ENCODE measurements at regions not wholly inside any gene's neighbourhood (a gene's known extent, or its start where the extent isn't known, plus 50 kb on each side); places are given as distances from the start of the nearest gene placed in this dataset.
"Not testable (repeated sequence)": the region's sequence is repeated elsewhere in the genome, so short reads cannot be mapped to it uniquely, and the experiment has no call there.

- no peak for DNase-seq (ENCODE audit: extremely low read depth, insufficient read length)
- Histone ChIP-seq H3K36me3 (ENCODE audit: control insufficient read depth, insufficient read depth, low read length) (no peaks in the 10 kb centered on the region), H3K4me3 (replicated peaks; ENCODE audit: low read depth, low read length) (no peak overlapping the region), H3K27me3 (replicated peaks; ENCODE audit: control insufficient read depth, insufficient read depth, low read length) (no peaks in the 10 kb centered on the region)
- TF ChIP-seq CTCF (IDR thresholded peaks at IDR 0.05; ENCODE audit: insufficient read depth, low read length, poor library complexity, severe bottlenecking): no peak
Observed at GRCh38 chr3:31095255-31095654, 200.8 kb upstream of the GADL1 start.

GRCh38 chr3:31096661-31097395 is 202.4 kb upstream of the GADL1 start:
- no peak for TF ChIP-seq CTCF (IDR thresholded peaks at IDR 0.05; ENCODE audit: insufficient read depth, low read length, poor library complexity, severe bottlenecking)
- Histone ChIP-seq H3K36me3 (ENCODE audit: control insufficient read depth, insufficient read depth, low read length) (no peaks in the 10 kb centered on the region), H3K27me3 (replicated peaks; ENCODE audit: control insufficient read depth, insufficient read depth, low read length) (no peaks in the 10 kb centered on the region), H3K4me3 (replicated peaks; ENCODE audit: low read depth, low read length) (no peak overlapping the region)
- no peak for DNase-seq (ENCODE audit: extremely low read depth, insufficient read length)

- H3K27me3 ChIP-seq (replicated peaks; ENCODE audit: control insufficient read depth, insufficient read depth, low read length): no peaks in the 10 kb centered on the region
- TF ChIP-seq CTCF (IDR thresholded peaks at IDR 0.05; ENCODE audit: insufficient read depth, low read length, poor library complexity, severe bottlenecking): no peak
- no peak for DNase-seq (ENCODE audit: extremely low read depth, insufficient read length)
Observed at GRCh38 chr3:31100519-31100918, 206.1 kb upstream of the GADL1 start.

GRCh38 chr3:31101285-31101684 is 206.8 kb upstream of the GADL1 start:
- not testable (repeated sequence) for H3K4me3 ChIP-seq (replicated peaks; ENCODE audit: low read depth, low read length); H3K36me3 ChIP-seq (ENCODE audit: control insufficient read depth, insufficient read depth, low read length); DNase-seq (ENCODE audit: extremely low read depth, insufficient read length); H3K27me3 ChIP-seq (replicated peaks; ENCODE audit: control insufficient read depth, insufficient read depth, low read length)

More at GRCh38 chr3:31100519-31100918, 206.1 kb upstream of the GADL1 start:
- Histone ChIP-seq H3K4me3 (replicated peaks; ENCODE audit: low read depth, low read length) (no peak overlapping the region), H3K36me3 (ENCODE audit: control insufficient read depth, insufficient read depth, low read length) (no peaks in the 10 kb centered on the region)

GRCh38 chr3:31102196-31102879 is 207.9 kb upstream of the GADL1 start:
- TF ChIP-seq CTCF (IDR thresholded peaks at IDR 0.05; ENCODE audit: insufficient read depth, low read length, poor library complexity, severe bottlenecking): no peak
- DNase-seq (ENCODE audit: extremely low read depth, insufficient read length): no peak

GRCh38 chr3:31103181-31103580 is 208.7 kb upstream of the GADL1 start:
- DNase-seq (ENCODE audit: extremely low read depth, insufficient read length): no peak
- H3K36me3 ChIP-seq (ENCODE audit: control insufficient read depth, insufficient read depth, low read length): no peaks in the 10 kb centered on the region
- TF ChIP-seq CTCF (IDR thresholded peaks at IDR 0.05; ENCODE audit: insufficient read depth, low read length, poor library complexity, severe bottlenecking): no peak
- no peak overlapping the region for H3K4me3 ChIP-seq (replicated peaks; ENCODE audit: low read depth, low read length)
- no peaks in the 10 kb centered on the region for H3K27me3 ChIP-seq (replicated peaks; ENCODE audit: control insufficient read depth, insufficient read depth, low read length)

More at GRCh38 chr3:31102196-31102879, 207.9 kb upstream of the GADL1 start:
- no peaks in the 10 kb centered on the region for H3K27me3 ChIP-seq (replicated peaks; ENCODE audit: control insufficient read depth, insufficient read depth, low read length)
- no peaks in the 10 kb centered on the region for H3K36me3 ChIP-seq (ENCODE audit: control insufficient read depth, insufficient read depth, low read length)
- H3K4me3 ChIP-seq (replicated peaks; ENCODE audit: low read depth, low read length): no peak overlapping the region
